ENCODE measurements at regions not wholly inside any gene's neighbourhood (a gene's known extent, or its start where the extent isn't known, plus 50 kb on each side); places are given as distances from the start of the nearest gene placed in this dataset.
A peak's percentile ranks its signal among the peaks of the same experiment; 100 is the strongest.
"Not testable (repeated sequence)": the region's sequence is repeated elsewhere in the genome, so short reads cannot be mapped to it uniquely, and the experiment has no call there.

DNA sequence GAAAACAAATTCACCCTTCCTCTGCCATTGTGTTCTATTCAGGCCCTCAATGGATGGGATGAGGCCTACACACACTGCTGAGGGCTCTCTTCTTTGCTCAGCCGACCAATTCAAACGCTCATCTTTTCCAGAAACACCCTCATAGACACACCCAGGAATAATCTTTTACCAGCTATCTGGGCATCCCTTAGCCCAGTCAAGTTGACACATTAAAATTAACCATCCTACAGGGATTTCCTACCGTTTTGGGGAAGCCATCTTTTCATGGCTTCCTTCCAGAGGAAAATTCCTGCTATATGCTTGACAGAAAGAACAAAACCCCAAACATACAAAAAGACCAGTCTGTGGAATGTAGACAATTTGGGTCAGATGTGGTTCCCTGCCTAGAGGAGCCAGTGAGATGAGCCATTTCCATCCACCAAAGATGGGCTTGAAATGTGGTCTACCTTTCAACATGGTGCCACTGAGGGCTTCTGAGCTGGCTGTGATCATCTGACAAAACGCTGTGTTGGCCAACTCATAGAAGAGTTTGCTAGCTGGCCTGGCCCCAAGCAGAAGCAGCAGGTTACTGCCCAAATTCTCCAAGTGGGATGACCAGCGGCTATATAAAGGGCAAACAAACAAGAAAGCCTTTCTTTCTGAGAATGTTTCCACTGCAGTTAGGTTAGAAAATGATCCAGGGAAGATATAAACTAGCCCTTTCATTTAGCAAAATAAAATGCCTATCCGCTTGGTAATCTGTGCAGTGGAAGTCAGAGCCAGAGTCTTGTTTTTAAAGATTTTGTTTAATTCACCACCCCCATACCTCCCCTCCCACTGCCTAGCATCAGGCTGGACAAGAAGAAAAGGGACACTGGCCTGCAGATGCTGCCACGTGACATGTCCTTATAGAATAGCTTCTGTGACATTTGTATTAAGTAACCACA, 69.1 kb upstream of the MRPS6 start:
- H3K27ac Mint-ChIP-seq: no peak overlapping the region
- H3K4me3 Mint-ChIP-seq: no peak overlapping the region
- no peak for DNase-seq
- H3K9me3 Mint-ChIP-seq: peaks cover 3% of the 10 kb centered on the region
- no peaks in the 10 kb centered on the region for H3K27me3 Mint-ChIP-seq
- peaks cover 13% of the 10 kb centered on the region for H3K4me1 Mint-ChIP-seq
- no peaks in the 10 kb centered on the region for H3K36me3 Mint-ChIP-seq

DNA sequence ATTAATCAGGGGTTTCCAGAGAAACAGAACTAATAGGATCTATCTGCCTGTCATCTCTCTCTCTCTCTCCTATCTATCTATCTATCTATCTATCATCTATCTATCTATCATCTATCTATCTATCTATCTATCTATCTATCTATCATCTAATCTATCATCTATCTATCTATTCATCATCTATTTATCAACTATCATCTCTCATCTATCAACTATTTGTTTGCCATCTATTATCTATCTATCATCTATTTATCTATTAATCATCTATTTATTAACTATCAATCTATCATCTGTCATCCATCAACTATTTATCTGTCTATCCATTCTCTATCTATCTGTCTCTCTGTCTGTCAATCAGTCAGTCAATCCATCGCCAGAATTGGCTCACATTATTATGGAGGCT, 70.0 kb upstream of the MRPS6 start:
- H3K9me3 Mint-ChIP-seq: peaks cover 2% of the 10 kb centered on the region
- DNase-seq: no peak
- H3K27me3 Mint-ChIP-seq: no peaks in the 10 kb centered on the region

DNA sequence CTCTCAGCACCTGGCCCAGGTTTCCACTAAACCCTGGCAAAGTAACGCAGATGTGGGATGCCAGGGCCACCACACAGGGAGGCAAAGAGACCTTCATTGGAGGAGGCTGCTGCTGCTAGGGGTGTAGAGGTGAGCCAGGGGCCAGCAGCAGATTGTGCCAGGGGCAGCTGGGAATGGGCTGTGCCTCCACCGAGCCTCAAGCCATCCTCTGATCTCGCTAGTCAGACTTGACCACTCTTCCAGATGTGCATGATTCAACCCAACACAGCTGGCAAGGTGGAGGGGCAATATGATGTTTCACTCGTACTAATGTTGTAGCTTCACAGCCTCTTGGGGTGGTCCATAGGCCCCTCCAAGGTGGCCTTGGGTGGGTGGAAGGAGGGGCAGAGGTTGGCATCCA, 73.0 kb upstream of the MRPS6 start:
- no peaks in the 10 kb centered on the region for H3K27me3 Mint-ChIP-seq

More for the DNA sequence above, 70.0 kb upstream of the MRPS6 start:
- no peak overlapping the region for H3K27ac Mint-ChIP-seq
- no peaks in the 10 kb centered on the region for H3K36me3 Mint-ChIP-seq
- H3K4me1 Mint-ChIP-seq: peaks cover 15% of the 10 kb centered on the region
- H3K4me3 Mint-ChIP-seq: no peak overlapping the region

DNA sequence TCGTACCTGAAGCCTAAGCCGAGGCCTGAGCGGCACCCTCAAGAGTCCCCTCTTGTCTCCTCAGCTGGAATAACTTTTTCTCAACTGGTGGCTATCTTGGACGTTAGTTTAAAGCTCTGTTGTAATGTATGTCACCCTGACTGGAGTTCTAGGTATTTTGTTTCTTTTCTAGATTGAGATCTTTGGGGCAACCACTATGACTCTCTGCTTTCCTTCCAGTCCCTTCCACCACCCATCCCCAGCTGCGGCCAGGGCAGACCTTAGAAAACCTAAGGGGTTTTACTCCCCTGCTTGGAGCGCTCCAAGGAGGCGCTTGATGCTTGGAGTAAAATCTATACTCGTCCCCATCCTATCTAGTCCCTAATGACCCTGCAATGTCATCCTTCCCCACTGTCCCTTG, 74.6 kb upstream of the MRPS6 start:
- Mint-ChIP-seq H3K9me3 (peaks cover 7% of the 10 kb centered on the region), H3K4me1 (peaks cover 23% of the 10 kb centered on the region), H3K27me3 (no peaks in the 10 kb centered on the region), H3K36me3 (peaks cover 7% of the 10 kb centered on the region), H3K27ac (no peak overlapping the region), H3K4me3 (no peak overlapping the region)
- DNase-seq: no peak

More for the DNA sequence above, 73.0 kb upstream of the MRPS6 start:
- Mint-ChIP-seq H3K4me1 (peaks cover 19% of the 10 kb centered on the region), H3K36me3 (peaks cover 7% of the 10 kb centered on the region), H3K4me3 (no peak overlapping the region), H3K9me3 (peaks cover 7% of the 10 kb centered on the region), H3K27ac (no peak overlapping the region)
- DNase-seq: no peak

DNA sequence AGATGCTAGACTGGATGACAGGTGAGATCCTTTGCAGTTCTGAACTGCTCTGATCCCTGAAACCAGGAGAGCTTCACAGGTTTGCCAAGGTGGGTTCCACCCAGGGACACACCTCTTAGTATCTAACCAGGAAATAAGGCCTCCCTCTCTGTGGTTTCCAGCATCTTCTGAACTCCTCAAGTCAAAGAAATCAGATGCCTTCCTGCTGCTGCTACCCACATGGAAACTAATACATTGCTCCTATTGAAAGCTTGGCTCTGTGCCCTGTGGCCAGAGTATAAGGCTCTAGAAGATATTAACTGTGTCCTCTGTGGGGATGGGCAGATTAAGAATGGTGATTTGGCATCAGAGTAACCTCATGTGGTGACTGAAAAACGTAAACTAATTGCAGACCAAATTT, 75.0 kb upstream of the MRPS6 start:
- H3K27ac Mint-ChIP-seq: no peak overlapping the region
- H3K9me3 Mint-ChIP-seq: peaks cover 10% of the 10 kb centered on the region
- DNase-seq: no peak
- no peaks in the 10 kb centered on the region for H3K27me3 Mint-ChIP-seq
- H3K4me3 Mint-ChIP-seq: no peak overlapping the region
- H3K36me3 Mint-ChIP-seq: peaks cover 7% of the 10 kb centered on the region
- peaks cover 27% of the 10 kb centered on the region for H3K4me1 Mint-ChIP-seq

DNA sequence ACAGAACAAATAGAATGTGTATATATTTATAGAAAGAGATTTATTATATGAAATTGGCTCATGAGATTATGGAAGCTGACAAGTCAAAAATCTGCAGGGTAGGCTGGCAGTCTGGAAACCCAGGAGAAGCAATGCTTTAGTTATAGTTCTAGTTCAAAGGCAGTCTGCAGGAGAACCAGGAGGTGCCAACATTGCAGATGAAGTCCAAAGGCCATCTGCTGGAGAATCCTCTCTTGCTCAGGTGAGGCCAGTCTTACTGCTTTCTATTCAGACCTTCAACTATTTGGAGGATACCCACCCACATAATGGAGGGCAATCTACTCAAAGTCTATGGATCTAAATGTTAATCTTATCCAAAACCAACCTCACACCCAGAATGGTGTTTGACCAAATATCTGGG, 75.9 kb upstream of the MRPS6 start:
- H3K4me1 Mint-ChIP-seq: peaks cover 27% of the 10 kb centered on the region
- no peak overlapping the region for H3K4me3 Mint-ChIP-seq
- no peak for DNase-seq
- H3K36me3 Mint-ChIP-seq: peaks cover 7% of the 10 kb centered on the region
- no peaks in the 10 kb centered on the region for H3K27me3 Mint-ChIP-seq
- no peak overlapping the region for H3K27ac Mint-ChIP-seq
- H3K9me3 Mint-ChIP-seq: peaks cover 10% of the 10 kb centered on the region

DNA sequence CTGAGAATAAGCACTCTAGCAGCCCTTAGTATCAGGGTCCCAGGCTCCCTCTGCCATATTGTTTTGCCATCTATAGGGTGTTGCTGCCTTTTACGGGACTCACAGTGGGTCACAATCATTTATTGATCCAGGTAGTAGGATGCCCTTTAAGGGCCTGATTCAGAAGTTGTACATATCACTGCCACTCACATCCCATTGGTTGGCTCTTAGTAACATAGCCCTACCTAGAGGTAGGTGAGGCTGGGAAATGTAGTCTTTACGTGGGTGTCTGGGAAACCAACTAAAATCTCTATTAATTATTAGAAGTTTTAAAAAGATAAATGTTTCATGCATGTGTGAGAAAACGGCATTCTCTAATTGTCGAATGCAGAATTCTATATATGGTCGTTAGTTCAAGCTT, 78.8 kb upstream of the ATP5PO start:
- Mint-ChIP-seq H3K36me3 (peaks cover 7% of the 10 kb centered on the region), H3K27ac (no peak overlapping the region), H3K9me3 (peaks cover 12% of the 10 kb centered on the region), H3K27me3 (no peaks in the 10 kb centered on the region), H3K4me1 (peaks cover 19% of the 10 kb centered on the region), H3K4me3 (no peak overlapping the region)
- no peak for DNase-seq

DNA sequence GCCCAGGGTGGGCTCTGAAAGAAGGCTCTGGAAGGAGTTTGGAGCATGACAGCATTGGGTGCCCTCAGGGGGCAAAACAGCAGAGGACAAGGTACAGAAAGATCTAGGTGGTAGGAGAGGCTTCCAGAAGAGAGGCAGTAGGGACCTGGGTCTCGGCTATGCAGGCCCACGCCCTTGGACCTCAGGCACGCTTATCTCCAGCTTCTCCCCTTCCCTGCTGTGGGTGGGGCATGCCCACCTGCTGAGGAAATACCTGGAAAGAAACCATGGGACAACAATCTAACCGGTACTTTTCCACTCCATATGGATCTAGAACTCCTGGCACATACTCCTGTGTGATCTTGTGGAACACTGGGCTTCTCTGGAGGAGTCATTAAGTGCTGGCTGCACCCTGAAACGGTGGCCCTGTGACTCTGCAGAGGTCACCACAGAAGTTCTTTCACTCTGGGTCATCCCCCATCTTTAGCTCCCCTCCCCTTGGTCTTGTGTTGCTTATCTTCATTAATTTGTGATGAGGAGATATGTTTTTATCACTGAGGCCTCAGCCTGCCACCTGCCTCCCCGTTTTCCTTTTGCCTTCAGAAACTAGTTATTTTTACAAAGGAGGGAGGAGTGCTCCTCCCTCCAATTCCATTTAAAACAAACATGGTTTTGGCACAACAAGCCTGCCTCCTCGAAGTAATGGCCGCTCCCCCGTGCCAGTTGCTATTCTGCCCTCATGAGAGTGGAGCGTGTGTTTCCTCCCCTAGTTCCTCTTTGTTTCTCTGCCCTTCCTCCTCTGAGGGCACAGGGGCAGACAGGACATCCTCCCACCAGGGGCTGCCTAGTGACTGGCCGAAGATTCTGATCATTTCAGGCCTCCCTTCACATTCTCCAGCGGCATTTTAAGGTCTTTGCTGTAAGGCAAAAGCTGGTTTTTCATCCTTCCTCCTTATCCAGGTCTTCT, 78.0 kb upstream of the ATP5PO start:
- Mint-ChIP-seq H3K36me3 (peaks cover 7% of the 10 kb centered on the region), H3K27me3 (no peaks in the 10 kb centered on the region), H3K4me1 (peaks cover 13% of the 10 kb centered on the region), H3K27ac (no peak overlapping the region), H3K9me3 (peaks cover 12% of the 10 kb centered on the region), H3K4me3 (no peak overlapping the region)
- no peak for DNase-seq

DNA sequence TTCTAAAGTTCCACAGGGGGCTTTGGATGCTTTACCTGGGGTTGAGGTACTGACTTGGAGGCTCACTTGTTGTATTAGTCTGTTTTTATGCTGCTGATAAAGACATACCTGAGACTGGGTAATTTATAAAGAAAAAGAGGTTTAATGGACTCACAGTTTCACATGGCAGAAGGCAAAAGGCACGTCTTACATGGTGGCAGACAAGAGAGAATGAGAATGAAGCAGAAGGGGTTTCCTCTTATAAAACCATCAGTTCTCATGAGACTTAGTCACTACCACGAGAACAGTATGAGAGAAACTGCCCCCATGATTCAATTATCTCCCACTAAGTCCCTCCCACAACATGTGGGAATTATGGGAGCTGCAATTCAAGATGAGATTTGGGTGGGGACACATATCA, 76.8 kb upstream of the ATP5PO start:
- Mint-ChIP-seq H3K9me3 (peaks cover 12% of the 10 kb centered on the region), H3K4me1 (peaks cover 11% of the 10 kb centered on the region)
- H3K27me3 Mint-ChIP-seq, H3K27ac Mint-ChIP-seq, H3K4me3 Mint-ChIP-seq, H3K36me3 Mint-ChIP-seq, DNase-seq: not testable (repeated sequence)

DNA sequence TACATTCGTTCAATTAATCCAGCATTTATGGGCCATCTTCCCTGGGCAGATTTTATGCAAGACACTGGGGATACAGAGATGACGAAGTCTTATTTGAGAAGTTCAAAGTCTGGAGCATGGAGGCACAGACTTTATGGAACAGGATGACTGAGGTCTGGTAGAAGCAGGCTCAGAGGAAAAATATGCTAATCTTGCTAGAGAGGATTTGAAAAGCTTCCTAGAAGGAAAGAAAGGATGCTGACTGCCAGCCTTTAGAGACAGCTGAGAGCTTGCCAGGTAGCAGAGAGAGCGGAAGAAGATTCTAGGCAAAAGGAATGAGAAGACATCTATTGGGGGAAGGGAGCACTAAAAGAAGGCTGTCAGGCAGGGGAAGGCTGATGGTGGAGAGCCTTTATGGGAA, 75.5 kb upstream of the ATP5PO start:
- Mint-ChIP-seq H3K27me3 (no peaks in the 10 kb centered on the region), H3K4me1 (peaks cover 12% of the 10 kb centered on the region), H3K27ac (no peak overlapping the region), H3K4me3 (no peak overlapping the region), H3K36me3 (no peaks in the 10 kb centered on the region), H3K9me3 (peaks cover 7% of the 10 kb centered on the region)
- DNase-seq: no peak

DNA sequence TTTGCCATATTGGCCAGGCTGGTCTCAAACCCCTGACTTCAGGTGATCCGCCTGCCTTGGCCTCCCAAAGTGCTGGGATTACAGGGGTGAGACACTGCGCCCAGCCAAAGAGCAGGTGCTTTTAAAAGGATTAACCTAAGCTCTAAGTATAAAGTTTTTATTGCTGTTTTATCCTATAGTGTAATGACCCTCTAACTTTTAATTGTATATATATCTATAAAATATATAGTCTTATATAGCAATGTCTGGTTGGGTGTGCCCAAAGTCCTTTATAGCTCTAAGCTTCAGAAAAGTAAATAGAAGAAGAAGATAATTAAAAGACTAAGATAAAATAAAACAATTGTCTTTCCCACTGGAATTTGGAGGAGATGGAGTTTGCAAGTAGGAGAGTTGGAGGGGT, 73.8 kb upstream of the ATP5PO start:
- H3K27ac Mint-ChIP-seq: no peak overlapping the region
- H3K4me1 Mint-ChIP-seq: peaks cover 22% of the 10 kb centered on the region
- H3K9me3 Mint-ChIP-seq: peaks cover 12% of the 10 kb centered on the region
- H3K4me3 Mint-ChIP-seq: no peak overlapping the region
- peaks cover 6% of the 10 kb centered on the region for H3K36me3 Mint-ChIP-seq
- no peaks in the 10 kb centered on the region for H3K27me3 Mint-ChIP-seq
- DNase-seq: no peak

DNA sequence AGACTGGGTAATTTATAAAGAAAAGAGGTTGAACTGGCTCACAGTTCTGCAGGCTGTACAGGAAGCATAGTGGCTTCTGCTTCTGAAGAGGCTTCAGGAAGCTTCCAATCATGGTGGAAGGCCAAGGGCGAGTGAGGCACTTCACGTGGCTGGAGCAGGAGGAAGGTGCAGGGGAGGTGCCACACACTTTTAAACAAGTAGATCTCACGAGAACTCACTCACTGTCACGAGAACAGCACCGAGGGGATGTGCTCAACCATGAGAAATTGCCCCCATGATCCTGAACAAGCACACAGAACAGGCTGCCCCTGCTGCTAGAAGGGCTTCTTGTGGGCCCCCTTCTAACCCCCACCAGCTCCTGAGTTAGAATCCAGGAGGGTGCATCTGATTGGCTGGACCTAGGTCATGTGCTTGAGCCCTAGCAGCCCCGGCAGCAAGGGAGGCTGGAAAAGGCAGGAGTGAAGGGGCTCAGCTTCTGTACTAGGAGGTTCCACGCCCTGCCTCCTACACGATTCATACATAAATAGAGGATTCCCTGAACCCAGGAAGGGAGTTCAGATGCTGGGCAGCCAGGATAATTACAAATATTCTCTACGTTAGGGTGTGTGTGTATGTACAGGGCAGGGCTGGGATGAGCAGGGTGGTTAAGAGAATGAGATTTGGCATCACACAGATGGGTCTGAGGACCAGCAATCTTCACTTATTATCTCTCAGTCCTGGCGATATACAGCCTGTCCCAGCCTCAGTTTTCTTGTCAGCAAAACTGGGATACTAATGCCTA, 72.8 kb upstream of the ATP5PO start:
- peaks cover 8% of the 10 kb centered on the region for H3K9me3 Mint-ChIP-seq
- no peaks in the 10 kb centered on the region for H3K27me3 Mint-ChIP-seq
- H3K4me3 Mint-ChIP-seq: no peak overlapping the region
- H3K36me3 Mint-ChIP-seq: peaks cover 6% of the 10 kb centered on the region
- no peak overlapping the region for H3K27ac Mint-ChIP-seq
- peaks cover 19% of the 10 kb centered on the region for H3K4me1 Mint-ChIP-seq
- no peak for DNase-seq

DNA sequence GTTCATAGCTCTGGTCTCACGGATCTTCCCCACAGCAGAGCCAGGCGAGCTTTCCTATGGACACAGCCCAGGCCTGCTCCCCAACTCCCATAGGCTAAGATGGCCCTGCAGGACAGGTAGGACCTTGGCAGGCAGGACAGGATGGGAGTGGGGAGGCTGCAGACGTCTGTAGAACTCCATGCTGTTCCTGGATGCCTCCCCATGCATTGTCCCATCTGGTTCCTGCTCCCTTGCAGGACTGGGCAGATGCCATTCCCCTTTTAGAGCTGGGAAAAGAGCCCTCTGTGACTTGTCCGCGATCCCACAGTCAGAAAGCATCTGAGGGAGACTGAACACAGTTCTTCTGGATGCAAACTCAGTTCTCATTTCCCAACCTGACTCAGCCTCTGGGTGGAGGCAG, 71.9 kb upstream of the ATP5PO start:
- no peak overlapping the region for H3K27ac Mint-ChIP-seq

DNA sequence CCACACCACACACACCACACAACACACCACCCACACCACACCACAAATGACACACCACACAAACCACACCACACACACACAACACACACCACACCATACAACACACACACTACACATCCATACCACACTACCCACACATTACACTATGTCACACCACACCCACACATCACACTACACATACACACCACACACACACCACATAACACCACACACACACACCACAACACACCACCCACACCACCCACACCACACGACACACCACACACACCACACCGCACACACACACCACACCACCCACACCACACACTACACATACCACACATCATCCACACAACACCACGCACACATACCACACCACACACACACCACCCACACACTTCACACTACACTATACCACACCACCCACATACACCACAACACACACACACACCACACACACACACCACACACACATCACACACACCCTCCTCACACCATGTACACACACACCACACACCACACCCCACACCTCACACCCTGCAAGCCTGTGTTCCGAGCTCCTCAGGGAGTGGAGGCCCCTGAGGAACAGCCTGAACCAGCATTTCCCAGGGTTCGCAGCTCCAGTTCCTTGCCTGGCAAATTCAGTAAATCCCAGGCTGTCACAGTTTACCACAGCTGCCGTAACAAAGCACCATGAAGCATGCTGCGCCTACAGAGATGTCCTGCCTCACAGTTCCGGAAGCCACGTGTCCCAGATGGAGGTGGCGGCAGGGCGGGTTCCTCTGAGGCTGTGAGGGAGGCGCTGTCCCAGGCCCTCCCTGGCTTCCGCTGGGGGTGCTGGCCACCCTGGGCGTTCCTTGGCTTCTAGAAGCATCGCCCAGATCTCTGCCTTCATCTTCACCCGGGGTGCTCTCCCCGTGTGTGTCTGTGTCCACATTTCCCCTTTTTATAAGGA, 69.8 kb upstream of the ATP5PO start:
- Mint-ChIP-seq H3K27ac (peak overlapping the region; percentile 43), H3K4me3 (no peak overlapping the region), H3K27me3 (no peaks in the 10 kb centered on the region), H3K36me3 (peaks cover 6% of the 10 kb centered on the region), H3K4me1 (peaks cover 29% of the 10 kb centered on the region), H3K9me3 (peaks cover 5% of the 10 kb centered on the region)
- no peak for DNase-seq

More for the DNA sequence above, 71.9 kb upstream of the ATP5PO start:
- H3K27me3 Mint-ChIP-seq: no peaks in the 10 kb centered on the region
- H3K4me3 Mint-ChIP-seq: no peak overlapping the region
- H3K4me1 Mint-ChIP-seq: peaks cover 19% of the 10 kb centered on the region
- H3K36me3 Mint-ChIP-seq: peaks cover 6% of the 10 kb centered on the region
- DNase-seq: no peak
- H3K9me3 Mint-ChIP-seq: peaks cover 8% of the 10 kb centered on the region
